ENCODE measurements at regions not wholly inside any gene's neighbourhood (a gene's known extent, or its start where the extent isn't known, plus 50 kb on each side); places are given as distances from the start of the nearest gene placed in this dataset.

- no peak for TF ChIP-seq CTCF (conservative IDR thresholded peaks at IDR 0.05; ENCODE audit: low read length)
- no peak for TF ChIP-seq EZH2phosphoT487 (IDR thresholded peaks at IDR 0.05; ENCODE audit: borderline replicate concordance, low read depth, low read length)
These were observed 772.3 kb downstream of the MAT2B start for GRCh38 chr5:164277720-164278119.
